Activated CD8-positive, alpha-beta memory T cell treated with anti-CD3 and anti-CD28 coated beads, Interleukin-2, amount 10 ng/mL, durations not matched to agents 7 days and 5 days (primary cell): ENCODE measurements at regions not wholly inside any gene's neighbourhood (a gene's known extent, or its start where the extent isn't known, plus 50 kb on each side); places are given as distances from the start of the nearest gene placed in this dataset.
"Not testable (repeated sequence)": the region's sequence is repeated elsewhere in the genome, so short reads cannot be mapped to it uniquely, and the experiment has no call there.

Experiments
- ATAC-seq: fragments of 150-1000 bp; cut with Tn5 transposase; one replicate; pipeline ENCODE4 v1.10.0; 2021; ENCODE audit warnings: moderate library complexity
- CTCF ChIA-PET: fragments of 350-600 bp; sonication (Branson Sonifier 250); formaldehyde crosslinking; loops from one replicate; lab custom pipeline; 2021; ENCODE audit warnings: antibody characterized with exemption; lab: Charles Lee
- DNase-seq: peaks from one replicate; pipeline ENCODE4 v3.0.0-alpha.2; 2020
- H3K27ac Mint-ChIP-seq: one replicate; pipeline ENCODE4 v1.8.0; 2021; ENCODE audit warnings: mild to moderate bottlenecking, mixed read lengths
- H3K27me3 Mint-ChIP-seq: one replicate; pipeline ENCODE4 v1.8.0; 2021; ENCODE audit warnings: mixed read lengths
- H3K36me3 Mint-ChIP-seq: one replicate; pipeline ENCODE4 v1.8.0; 2021; ENCODE audit warnings: mild to moderate bottlenecking, mixed read lengths
- H3K4me1 Mint-ChIP-seq: one replicate; pipeline ENCODE4 v1.8.0; 2021; ENCODE audit warnings: mixed read lengths
- H3K4me3 Mint-ChIP-seq: one replicate; pipeline ENCODE4 v1.8.0; 2021; ENCODE audit warnings: mild to moderate bottlenecking, moderate library complexity, mixed read lengths
- H3K9me3 Mint-ChIP-seq: one replicate; pipeline ENCODE4 v1.8.0; 2022; ENCODE audit warnings: low read depth, mixed read lengths

DNA sequence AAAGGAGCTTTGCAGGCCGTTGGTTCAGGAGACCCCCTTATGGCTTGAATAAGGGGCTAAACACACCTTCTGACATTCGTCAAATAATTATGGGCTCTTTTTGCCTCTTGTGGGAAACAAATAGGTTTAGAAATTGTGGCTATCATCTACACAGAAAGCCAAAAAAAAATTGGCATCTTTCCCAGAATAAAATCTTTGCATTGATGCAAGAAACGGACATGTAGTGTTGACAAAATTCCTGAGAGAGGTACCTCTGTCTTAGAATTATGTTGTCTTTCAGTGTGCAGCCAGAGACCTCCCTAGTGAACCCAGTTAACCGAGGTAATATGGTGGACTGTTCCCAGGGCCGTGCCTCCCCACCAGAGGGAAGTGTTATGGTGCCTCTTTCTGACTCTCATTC is 283.9 kb downstream of the SDHAF3 start:
- Mint-ChIP-seq H3K9me3 (no peaks in the 10 kb centered on the region), H3K27ac (no peak overlapping the region), H3K36me3 (no peaks in the 10 kb centered on the region), H3K4me1 (no peaks in the 10 kb centered on the region), H3K27me3 (no peaks in the 10 kb centered on the region), H3K4me3 (no peak overlapping the region)
- CTCF ChIA-PET = no interaction called here
- no peak for DNase-seq
- ATAC-seq = no peak

DNA sequence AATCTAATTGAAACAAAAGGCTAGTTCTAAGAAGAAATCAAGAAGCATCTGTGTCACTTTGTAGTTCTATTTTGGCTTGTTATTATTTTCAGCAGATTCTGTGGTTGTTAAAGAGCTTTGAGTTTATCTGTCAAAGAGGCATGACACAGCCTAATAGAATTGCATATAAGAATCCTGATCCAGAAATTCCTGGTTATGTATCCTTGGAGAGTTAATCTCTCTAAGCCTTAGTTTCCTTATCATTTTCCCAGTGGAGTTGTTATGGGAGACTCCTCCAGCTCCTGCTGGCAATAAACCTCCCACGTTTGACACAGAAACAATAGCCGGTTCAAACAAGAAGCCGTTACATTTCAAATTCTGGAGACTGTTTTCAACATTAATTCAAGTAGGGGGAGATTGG is 288.3 kb downstream of the SDHAF3 start:
- ATAC-seq (no peak), DNase-seq (no peak)
- Mint-ChIP-seq H3K4me1 (no peaks in the 10 kb centered on the region), H3K27me3 (no peaks in the 10 kb centered on the region), H3K9me3 (no peaks in the 10 kb centered on the region), H3K36me3 (no peaks in the 10 kb centered on the region), H3K27ac (no peak overlapping the region), H3K4me3 (no peak overlapping the region)
- CTCF ChIA-PET = interaction anchor here (0.6 to 1.2 kb wide), 2 partner anchors 9 to 20 kb away, joined by 3 read pairs; no protein-coding TSS in a partner anchor

DNA sequence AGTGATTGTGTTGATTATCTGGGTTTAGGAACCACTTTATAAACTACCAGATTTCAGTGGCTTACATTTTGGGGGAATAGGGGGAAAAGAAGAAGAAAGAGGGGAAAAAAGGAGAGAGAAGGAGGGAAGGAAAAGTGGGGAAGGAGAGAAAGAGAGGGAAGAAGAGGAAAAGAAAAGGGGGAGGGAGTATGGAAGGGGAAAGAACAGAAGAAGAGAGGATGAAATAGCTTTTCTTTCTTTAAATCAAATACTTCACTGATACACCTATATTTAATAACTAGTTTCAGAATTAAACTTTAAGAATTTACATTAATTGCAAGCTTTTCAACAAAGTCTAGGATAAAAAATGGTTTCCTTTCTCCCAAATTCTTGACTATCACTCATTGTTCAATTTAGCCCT is 289.6 kb downstream of the SDHAF3 start:
- Mint-ChIP-seq H3K36me3 (no peaks in the 10 kb centered on the region), H3K27ac (no peak overlapping the region), H3K4me3 (no peak overlapping the region), H3K9me3 (no peaks in the 10 kb centered on the region), H3K4me1 (no peaks in the 10 kb centered on the region), H3K27me3 (no peaks in the 10 kb centered on the region)
- CTCF ChIA-PET = interaction anchor here (0.7 kb wide), 1 partner anchor 794 kb away, joined by 3 read pairs; no protein-coding TSS in a partner anchor
- ATAC-seq = no peak
- no peak for DNase-seq

DNA sequence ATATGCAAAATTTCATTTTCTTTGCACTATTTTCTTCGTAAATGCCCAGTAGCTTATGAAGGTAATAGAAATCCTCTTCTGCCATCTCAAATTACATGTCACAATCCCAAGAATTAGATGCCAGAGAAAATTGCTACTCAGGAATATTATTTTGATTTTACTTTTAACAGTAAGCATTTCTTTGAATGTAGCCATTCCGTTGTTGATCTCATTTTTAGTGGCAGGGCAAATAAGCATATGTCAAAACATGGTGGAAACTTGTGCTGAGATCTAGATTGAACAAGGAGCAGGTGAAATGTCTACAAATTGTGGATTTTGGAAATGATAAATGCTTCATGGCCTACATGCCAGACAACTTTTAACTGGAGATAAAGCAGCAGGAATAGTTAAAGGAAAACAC is 291.8 kb downstream of the SDHAF3 start:
- no peak for ATAC-seq
- no peaks in the 10 kb centered on the region for H3K9me3 Mint-ChIP-seq
- H3K36me3 Mint-ChIP-seq = no peaks in the 10 kb centered on the region

DNA sequence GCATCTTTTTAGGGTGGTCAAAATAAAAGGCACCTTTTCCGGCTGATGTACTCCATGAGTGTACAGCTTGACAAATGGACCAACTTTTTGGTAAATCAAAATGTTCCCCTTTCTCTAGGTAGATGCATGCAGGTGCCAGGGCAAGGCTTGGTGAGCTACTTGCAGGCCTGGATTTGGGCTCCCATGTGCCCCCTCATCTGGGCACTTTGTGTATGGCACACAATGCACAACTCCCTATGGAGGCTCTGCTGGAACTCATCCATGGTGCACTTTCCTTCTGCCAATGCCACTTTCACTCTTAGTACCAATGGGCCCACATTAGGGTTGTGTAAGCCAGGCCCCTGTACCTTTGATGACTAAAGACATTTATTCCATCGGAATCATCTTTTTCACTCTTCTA is 300.8 kb downstream of the SDHAF3 start:
- DNase-seq (no peak), ATAC-seq (no peak)
- Mint-ChIP-seq H3K27ac (no peak overlapping the region), H3K27me3 (no peaks in the 10 kb centered on the region), H3K4me1 (no peaks in the 10 kb centered on the region), H3K9me3 (peaks cover 2% of the 10 kb centered on the region), H3K4me3 (no peak overlapping the region), H3K36me3 (no peaks in the 10 kb centered on the region)
- CTCF ChIA-PET = no interaction called here

More for the DNA sequence above, 291.8 kb downstream of the SDHAF3 start:
- no peaks in the 10 kb centered on the region for H3K27me3 Mint-ChIP-seq
- no peak overlapping the region for H3K27ac Mint-ChIP-seq
- no peak for DNase-seq
- CTCF ChIA-PET = no interaction called here
- H3K4me3 Mint-ChIP-seq = no peak overlapping the region
- no peaks in the 10 kb centered on the region for H3K4me1 Mint-ChIP-seq

DNA sequence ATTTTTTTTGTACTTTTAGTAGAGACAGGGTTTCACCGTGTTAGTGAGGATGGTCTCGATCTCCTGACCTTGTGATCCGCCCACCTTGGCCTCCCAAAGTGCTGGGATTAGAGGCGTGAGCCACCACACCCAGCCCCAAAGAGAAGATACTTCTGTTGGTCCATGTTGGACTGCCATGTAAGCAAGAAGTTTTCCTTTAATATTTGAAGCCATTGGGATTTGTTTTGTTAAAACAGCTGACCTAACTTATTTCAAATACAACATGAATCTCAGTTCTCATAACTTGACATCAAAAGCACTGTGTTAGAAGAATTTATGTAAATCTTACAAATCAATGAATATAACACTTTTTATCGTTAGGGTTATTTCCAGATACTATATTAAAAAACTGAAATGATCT is 302.4 kb downstream of the SDHAF3 start:
- no peaks in the 10 kb centered on the region for H3K4me1 Mint-ChIP-seq
- no peaks in the 10 kb centered on the region for H3K27me3 Mint-ChIP-seq
- H3K36me3 Mint-ChIP-seq = no peaks in the 10 kb centered on the region
- DNase-seq (no peak), ATAC-seq (no peak)
- no peak overlapping the region for H3K27ac Mint-ChIP-seq
- CTCF ChIA-PET = no interaction called here
- H3K9me3 Mint-ChIP-seq = peaks cover 4% of the 10 kb centered on the region
- no peak overlapping the region for H3K4me3 Mint-ChIP-seq

DNA sequence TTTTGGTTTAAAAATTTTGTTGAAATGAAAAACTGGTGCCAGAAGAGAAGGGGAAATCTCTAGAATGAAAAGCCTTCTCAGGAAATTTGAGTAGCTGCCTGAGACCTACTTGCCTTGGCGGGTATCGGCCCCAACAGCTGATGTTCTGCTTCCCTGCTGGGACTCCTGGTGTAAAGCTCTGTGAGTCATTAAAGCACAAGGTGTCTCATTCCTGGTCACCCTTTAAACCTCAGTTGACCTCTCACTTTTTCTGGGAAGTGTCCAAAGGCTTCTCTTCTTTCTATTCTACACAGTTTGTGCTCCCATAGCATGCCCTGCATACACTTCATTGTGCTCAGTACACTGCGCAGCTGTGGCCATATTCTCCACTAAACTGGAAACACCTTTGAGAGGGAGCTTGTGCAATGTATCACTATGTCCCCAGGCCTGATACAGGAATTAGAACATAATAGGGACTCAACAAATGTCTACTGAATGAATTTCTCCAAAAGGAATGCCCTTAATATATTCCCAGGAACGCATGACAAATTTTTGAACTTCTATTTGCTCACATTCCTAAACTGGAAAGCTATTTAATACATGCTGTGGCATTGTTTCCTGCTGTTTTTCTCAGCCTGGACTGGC is 303.9 kb downstream of the SDHAF3 start:
- Mint-ChIP-seq H3K27ac (no peak overlapping the region), H3K4me1 (no peaks in the 10 kb centered on the region), H3K27me3 (no peaks in the 10 kb centered on the region), H3K4me3 (no peak overlapping the region), H3K9me3 (peaks cover 4% of the 10 kb centered on the region), H3K36me3 (no peaks in the 10 kb centered on the region)
- CTCF ChIA-PET = no interaction called here
- ATAC-seq = no peak
- DNase-seq = no peak

DNA sequence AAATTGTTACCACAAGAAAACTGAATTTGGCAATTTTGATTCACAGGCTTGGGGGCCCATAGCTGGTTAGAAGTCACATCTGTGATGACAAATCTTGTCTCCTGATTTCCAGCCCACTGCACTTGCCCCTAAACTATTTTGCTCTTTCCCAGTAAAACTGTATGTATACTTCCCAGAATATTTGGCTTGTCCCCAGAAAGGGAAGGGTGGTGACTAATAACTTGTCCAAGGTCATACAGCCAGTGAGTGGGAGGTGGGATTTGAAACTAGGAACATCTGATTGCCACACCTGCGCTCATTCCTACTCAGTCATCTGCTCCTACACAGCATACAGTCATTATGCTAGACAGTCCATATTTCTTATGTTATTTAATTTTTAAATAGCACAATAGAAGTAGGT is 304.5 kb downstream of the SDHAF3 start:
- ATAC-seq = no peak
- H3K27me3 Mint-ChIP-seq = no peaks in the 10 kb centered on the region
- H3K27ac Mint-ChIP-seq = no peak overlapping the region
- H3K9me3 Mint-ChIP-seq = peaks cover 4% of the 10 kb centered on the region
- no peaks in the 10 kb centered on the region for H3K4me1 Mint-ChIP-seq
- CTCF ChIA-PET = no interaction called here
- H3K4me3 Mint-ChIP-seq = no peak overlapping the region
- DNase-seq = no peak
- no peaks in the 10 kb centered on the region for H3K36me3 Mint-ChIP-seq

DNA sequence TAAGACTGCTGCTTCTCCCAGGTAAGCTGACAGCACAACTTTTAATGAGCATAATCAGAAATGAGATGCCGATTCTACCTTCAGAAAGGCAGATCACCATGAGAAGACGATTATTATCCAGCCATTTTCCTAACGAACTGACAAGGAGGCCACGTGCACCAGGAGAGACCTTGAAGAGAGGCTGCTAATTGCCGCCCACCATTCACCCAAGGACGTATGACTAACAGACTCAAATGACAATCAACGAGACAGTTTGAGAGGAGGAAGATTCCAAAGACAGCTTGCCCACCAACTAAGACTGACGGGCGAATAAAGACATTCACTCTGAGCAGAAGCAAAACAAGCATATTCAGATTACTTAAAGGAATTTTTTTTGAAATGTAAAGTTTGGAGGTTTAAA is 301.9 kb upstream of the TAC1 start:
- Mint-ChIP-seq H3K27me3 (no peaks in the 10 kb centered on the region), H3K36me3 (no peaks in the 10 kb centered on the region), H3K4me3 (no peak overlapping the region), H3K27ac (no peak overlapping the region), H3K4me1 (no peaks in the 10 kb centered on the region), H3K9me3 (no peaks in the 10 kb centered on the region)
- DNase-seq (no peak), ATAC-seq (no peak)
- CTCF ChIA-PET = no interaction called here

DNA sequence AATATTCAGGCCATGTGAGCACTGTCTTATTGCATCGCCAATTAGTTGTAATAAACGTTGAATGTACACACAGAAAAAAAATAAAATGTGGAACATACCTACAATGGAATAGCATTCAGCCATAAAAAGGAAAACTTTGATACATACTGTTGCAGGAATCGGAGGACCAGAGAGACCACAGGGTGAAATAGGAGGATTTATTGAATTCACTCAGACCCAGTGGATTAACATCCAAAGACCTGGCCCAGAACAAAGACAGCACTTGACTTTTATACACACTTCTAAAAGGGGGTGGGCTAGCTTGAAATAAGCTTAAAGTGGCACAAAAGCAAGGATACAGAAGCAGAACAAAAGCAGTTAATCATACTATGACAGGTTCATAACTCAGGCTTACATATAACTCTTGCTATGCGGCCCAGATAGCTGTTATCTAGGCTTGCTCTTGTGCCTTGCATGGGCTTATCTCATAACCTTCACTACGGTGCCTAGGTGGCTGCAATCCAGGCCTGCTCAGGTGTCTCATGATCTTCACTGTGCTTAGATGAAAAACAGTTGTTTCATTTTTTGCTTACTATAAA is 292.2 kb upstream of the TAC1 start:
- ATAC-seq = no peak
- Mint-ChIP-seq H3K27ac (no peak overlapping the region), H3K27me3 (no peaks in the 10 kb centered on the region)

DNA sequence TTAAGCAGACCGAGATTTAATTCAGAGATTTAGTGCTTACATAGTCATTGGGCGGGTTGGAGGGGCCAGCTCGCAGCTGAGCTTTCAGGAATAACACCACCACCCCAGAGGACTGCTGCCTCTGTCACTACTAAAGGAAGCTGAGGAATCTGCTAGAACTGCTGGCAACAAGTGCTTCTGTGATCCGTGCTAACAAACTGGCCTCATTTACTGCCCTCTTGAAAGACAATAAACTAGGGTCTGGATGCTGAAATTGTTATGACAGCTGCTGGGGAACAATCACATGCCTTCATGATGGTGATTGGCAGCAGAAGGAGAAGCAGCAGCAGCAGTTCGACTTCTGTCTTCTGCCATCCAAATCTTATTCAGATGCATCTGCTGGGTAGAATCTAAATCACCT is 285.5 kb upstream of the TAC1 start:
- DNase-seq = no peak
- Mint-ChIP-seq H3K27ac (no peak overlapping the region), H3K9me3 (peaks cover 6% of the 10 kb centered on the region), H3K36me3 (no peaks in the 10 kb centered on the region), H3K4me1 (no peaks in the 10 kb centered on the region), H3K4me3 (no peak overlapping the region), H3K27me3 (no peaks in the 10 kb centered on the region)
- no peak for ATAC-seq
- CTCF ChIA-PET = no interaction called here

More for the DNA sequence above, 292.2 kb upstream of the TAC1 start:
- Mint-ChIP-seq H3K4me3 (no peak overlapping the region), H3K36me3 (no peaks in the 10 kb centered on the region), H3K4me1 (no peaks in the 10 kb centered on the region), H3K9me3 (peaks cover 9% of the 10 kb centered on the region)
- no peak for DNase-seq
- CTCF ChIA-PET = no interaction called here

DNA sequence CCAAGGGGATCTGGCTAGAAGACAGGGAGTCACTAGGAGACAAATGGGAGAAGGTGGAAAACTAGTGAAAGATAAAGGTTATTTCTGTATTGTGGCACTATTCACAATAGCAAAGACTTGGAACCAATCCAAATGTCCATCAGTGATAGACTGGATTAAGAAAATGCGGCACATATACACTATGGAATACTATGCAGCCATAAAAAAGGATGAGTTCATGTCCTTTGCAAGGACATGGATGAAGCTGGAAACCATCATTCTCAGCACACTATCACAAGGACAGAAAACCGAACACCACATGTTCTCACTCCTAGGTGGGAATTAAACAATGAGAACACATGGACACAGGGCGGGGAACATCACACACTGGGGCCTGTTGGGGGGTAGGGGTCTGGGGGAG is 282.4 kb upstream of the TAC1 start:
- not testable (repeated sequence) for H3K27ac Mint-ChIP-seq, H3K36me3 Mint-ChIP-seq, ATAC-seq, H3K27me3 Mint-ChIP-seq, H3K4me3 Mint-ChIP-seq, DNase-seq, H3K9me3 Mint-ChIP-seq, H3K4me1 Mint-ChIP-seq
- CTCF ChIA-PET = interaction anchor here (0.6 kb wide), 1 partner anchor 602 kb away, joined by 3 read pairs; no protein-coding TSS in a partner anchor

DNA sequence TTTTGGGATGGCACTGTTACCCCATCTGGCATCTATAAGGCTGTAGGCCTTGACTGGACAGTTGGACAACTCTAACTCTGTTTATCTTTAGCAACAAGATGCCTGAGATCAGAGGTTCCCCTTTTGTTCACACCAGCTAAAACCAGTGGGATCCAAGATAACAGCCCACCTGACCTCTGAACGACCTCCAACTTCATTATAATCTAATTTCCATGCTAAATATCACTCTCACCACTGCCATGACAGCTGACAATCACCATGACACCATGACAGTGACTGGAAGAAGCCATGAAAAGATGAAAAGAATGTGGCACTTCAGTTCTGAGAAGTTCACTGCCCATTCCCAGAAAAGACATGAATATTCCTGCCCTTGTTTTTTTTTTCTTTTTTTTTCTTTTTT is 281.4 kb upstream of the TAC1 start:
- H3K36me3 Mint-ChIP-seq = no peaks in the 10 kb centered on the region
- CTCF ChIA-PET = no interaction called here
- ATAC-seq = no peak
- DNase-seq = no peak
- peaks cover 6% of the 10 kb centered on the region for H3K9me3 Mint-ChIP-seq
- no peak overlapping the region for H3K4me3 Mint-ChIP-seq
- H3K27ac Mint-ChIP-seq = no peak overlapping the region
- H3K4me1 Mint-ChIP-seq = no peaks in the 10 kb centered on the region
- no peaks in the 10 kb centered on the region for H3K27me3 Mint-ChIP-seq

DNA sequence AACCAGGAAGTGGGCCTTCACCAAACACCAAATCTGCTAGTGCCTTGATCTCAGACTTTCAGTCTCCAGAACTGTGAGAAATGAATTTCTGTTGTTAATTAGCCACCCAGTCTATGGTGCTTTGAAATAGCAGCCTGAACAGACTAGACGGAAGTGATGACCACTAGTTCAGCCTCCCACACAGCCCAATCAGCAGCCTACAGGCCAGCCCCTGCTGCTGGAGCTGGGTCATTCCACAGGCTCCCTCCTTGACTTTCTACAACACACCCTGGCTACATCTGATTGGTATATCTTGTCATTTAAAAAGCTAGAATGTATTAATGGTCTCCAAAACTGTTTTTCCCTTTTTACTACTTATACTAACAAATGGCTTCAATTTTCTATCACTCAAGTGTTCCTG is 277.2 kb upstream of the TAC1 start:
- ATAC-seq (no peak), DNase-seq (no peak)
- no peak overlapping the region for H3K4me3 Mint-ChIP-seq
- CTCF ChIA-PET = no interaction called here
- no peaks in the 10 kb centered on the region for H3K36me3 Mint-ChIP-seq
- H3K9me3 Mint-ChIP-seq = peaks cover 3% of the 10 kb centered on the region
- no peaks in the 10 kb centered on the region for H3K27me3 Mint-ChIP-seq
- H3K27ac Mint-ChIP-seq = no peak overlapping the region
- H3K4me1 Mint-ChIP-seq = no peaks in the 10 kb centered on the region
